Right lung (tissue), 2 donors: ENCODE measurements at regions not wholly inside any gene's neighbourhood (a gene's known extent, or its start where the extent isn't known, plus 50 kb on each side); places are given as distances from the start of the nearest gene placed in this dataset.
A peak's percentile ranks its signal among the peaks of the same experiment; 100 is the strongest.
"Not testable (repeated sequence)": the region's sequence is repeated elsewhere in the genome, so short reads cannot be mapped to it uniquely, and the experiment has no call there.

Source experiments
- DNase-seq, 2 donors: peaks; one replicate each; pipeline ENCODE4 v3.0.0-alpha.2; 2013

- no peak for DNase-seq
These were observed 207.7 kb downstream of the YTHDC2 start for GRCh38 chr5:113721171-113721570.

- DNase-seq, result peak; percentile 46 to 65
These were observed 209.5 kb downstream of the YTHDC2 start for GRCh38 chr5:113723021-113723420.

GRCh38 chr5:113735751-113736150 lies 222.3 kb downstream of the YTHDC2 start:
- no peak for DNase-seq

- DNase-seq, result no peak
These were observed 228.7 kb downstream of the YTHDC2 start for GRCh38 chr5:113742176-113742575.

- no peak for DNase-seq
These were observed 229.1 kb downstream of the YTHDC2 start for GRCh38 chr5:113742639-113743038.

GRCh38 chr5:113748403-113748802 lies 234.9 kb downstream of the YTHDC2 start:
- DNase-seq, result no peak

- DNase-seq, result no peak
These were observed 235.8 kb downstream of the YTHDC2 start for GRCh38 chr5:113749334-113749733.

- not testable (repeated sequence) for DNase-seq
These were observed 239.7 kb downstream of the YTHDC2 start for GRCh38 chr5:113753182-113753581.

GRCh38 chr5:113755516-113755915 lies 242.0 kb downstream of the YTHDC2 start:
- DNase-seq, result peak in 1 of 2 donors; percentile 22

GRCh38 chr5:113757508-113757907 lies 244.0 kb downstream of the YTHDC2 start:
- DNase-seq, result no peak

- DNase-seq, result no peak
These were observed 246.0 kb downstream of the YTHDC2 start for GRCh38 chr5:113759505-113759904.

- DNase-seq, result no peak
These were observed 247.0 kb downstream of the YTHDC2 start for GRCh38 chr5:113760486-113760885.

- DNase-seq, result no peak
These were observed 248.1 kb downstream of the YTHDC2 start for GRCh38 chr5:113761594-113761993.

GRCh38 chr5:113764382-113764781 lies 250.9 kb downstream of the YTHDC2 start:
- DNase-seq, result no peak

GRCh38 chr5:113766827-113767226 lies 253.3 kb downstream of the YTHDC2 start:
- not testable (repeated sequence) for DNase-seq

- DNase-seq, result no peak
These were observed 257.2 kb downstream of the YTHDC2 start for GRCh38 chr5:113770648-113771047.

- no peak for DNase-seq
These were observed 258.0 kb downstream of the YTHDC2 start for GRCh38 chr5:113771483-113771882.

- no peak for DNase-seq
These were observed 262.7 kb downstream of the YTHDC2 start for GRCh38 chr5:113776168-113776567.

GRCh38 chr5:113776832-113777525 lies 263.5 kb downstream of the YTHDC2 start:
- no peak for DNase-seq

GRCh38 chr5:113778147-113778546 lies 264.7 kb downstream of the YTHDC2 start:
- DNase-seq, result no peak

GRCh38 chr5:113788141-113788655 lies 274.7 kb downstream of the YTHDC2 start:
- DNase-seq, result no peak

GRCh38 chr5:113789769-113790168 lies 276.3 kb downstream of the YTHDC2 start:
- no peak for DNase-seq

GRCh38 chr5:113792806-113793205 lies 279.3 kb downstream of the YTHDC2 start:
- no peak for DNase-seq

- no peak for DNase-seq
These were observed 281.5 kb downstream of the YTHDC2 start for GRCh38 chr5:113794981-113795380.
